RWPE1 (cell line): ENCODE measurements at regions not wholly inside any gene's neighbourhood (a gene's known extent, or its start where the extent isn't known, plus 50 kb on each side); places are given as distances from the start of the nearest gene placed in this dataset.
"Not testable (repeated sequence)": the region's sequence is repeated elsewhere in the genome, so short reads cannot be mapped to it uniquely, and the experiment has no call there.

ENCODE experiments used
- CTCF ChIA-PET: fragments of 350-600 bp; sonication (Branson Sonifier 250); formaldehyde crosslinking; extraction: SDS; loops from one replicate; lab custom pipeline; 2021; lab: Yijun Ruan, JAX
- POLR2A ChIA-PET: fragments of 400-600 bp; formaldehyde crosslinking; extraction: SDS; loops from one replicate; lab custom pipeline; 2020; ENCODE audit warnings: antibody characterized with exemption; ENCODE audit not compliant: low non-redundant PET; lab: Yijun Ruan, JAX
- DNase-seq: peaks from one replicate; pipeline ENCODE4 v3.0.0; 2012; ENCODE audit warnings: low spot score
- H3K27ac ChIP-seq: fragments of 450-650 bp; 2 replicates; pipeline ENCODE4 v1.5.1; 2017
- CTCF ChIP-seq: fragments of 450-650 bp; conservative IDR thresholded peaks from 2 replicates; pipeline ENCODE4 v1.5.1; 2017; ENCODE audit warnings: low read depth, mild to moderate bottlenecking

- no peak for DNase-seq
- H3K27ac ChIP-seq = no peak overlapping the region
- POLR2A ChIA-PET = no interaction called here
- TF ChIP-seq CTCF = no peak
- CTCF ChIA-PET = no interaction called here
These were observed 70.6 kb upstream of the TBL1X start for GRCh38 chrX:9394212-9394611.

- ChIA-PET CTCF (no interaction called here), POLR2A (no interaction called here)
- H3K27ac ChIP-seq = no peak overlapping the region
- TF ChIP-seq CTCF = no peak
- DNase-seq = no peak
These were observed 67.9 kb upstream of the TBL1X start for GRCh38 chrX:9396930-9397329.

GRCh38 chrX:9401051-9401450 is 63.8 kb upstream of the TBL1X start:
- ChIA-PET CTCF (no interaction called here), POLR2A (no interaction called here)
- no peak for DNase-seq
- TF ChIP-seq CTCF = no peak
- H3K27ac ChIP-seq = no peak overlapping the region

GRCh38 chrX:9403374-9403773 is 61.5 kb upstream of the TBL1X start:
- no peak for DNase-seq
- no peak for TF ChIP-seq CTCF
- no peak overlapping the region for H3K27ac ChIP-seq
- ChIA-PET CTCF (no interaction called here), POLR2A (no interaction called here)

GRCh38 chrX:9405635-9406034 is 59.2 kb upstream of the TBL1X start:
- H3K27ac ChIP-seq, DNase-seq, CTCF ChIA-PET, POLR2A ChIA-PET: not testable (repeated sequence)

- POLR2A ChIA-PET, H3K27ac ChIP-seq: not testable (repeated sequence)
These were observed 54.0 kb upstream of the TBL1X start for GRCh38 chrX:9410889-9411288.

GRCh38 chrX:9411682-9412081 is 53.2 kb upstream of the TBL1X start:
- POLR2A ChIA-PET, H3K27ac ChIP-seq, CTCF ChIA-PET, DNase-seq: not testable (repeated sequence)

More at GRCh38 chrX:9410889-9411288, 54.0 kb upstream of the TBL1X start:
- DNase-seq, CTCF ChIA-PET: not testable (repeated sequence)

- ChIA-PET POLR2A (no interaction called here), CTCF (no interaction called here)
- DNase-seq = no peak
- TF ChIP-seq CTCF = no peak
- no peak overlapping the region for H3K27ac ChIP-seq
These were observed 50.4 kb upstream of the TBL1X start for GRCh38 chrX:9414416-9414815.
